ENCODE measurements at regions not wholly inside any gene's neighbourhood (a gene's known extent, or its start where the extent isn't known, plus 50 kb on each side); places are given as distances from the start of the nearest gene placed in this dataset.
"Not testable (repeated sequence)": the region's sequence is repeated elsewhere in the genome, so short reads cannot be mapped to it uniquely, and the experiment has no call there.

- Histone ChIP-seq H3K9me3 (ENCODE audit: control insufficient read depth, insufficient read depth, low read length) (no peaks in the 10 kb centered on the region), H3K27me3 (ENCODE audit: control insufficient read depth, insufficient read depth, low read length) (no peaks in the 10 kb centered on the region), H3K4me1 (ENCODE audit: control insufficient read depth, insufficient read depth, low read length) (no peaks in the 10 kb centered on the region), H3K27ac (ENCODE audit: low read length) (no peak overlapping the region), H3K36me3 (ENCODE audit: control insufficient read depth, insufficient read depth, low read length) (no peaks in the 10 kb centered on the region), H3K4me3 (ENCODE audit: low read length) (no peak overlapping the region)
- peaks cover 0 to 3% of the 10 kb centered on the region in 2 donors for H3K27me3 Mint-ChIP-seq (ENCODE audit: low read depth in 2 of 2)
- 83% methylated on average over 3 of the region's 3 CpGs for WGBS (ENCODE audit: insufficient coverage)
- intact Hi-C loops (cut with micrococcal nuclease) = no loop called here
- H3K9me3 Mint-ChIP-seq = no peaks in the 10 kb centered on the region
- ATAC-seq (no peak), DNase-seq (no peak)
- H3K27ac Mint-ChIP-seq = no peak overlapping the region
- TF ChIP-seq CTCF (IDR thresholded peaks at IDR 0.05) = no peak
- H3K4me3 Mint-ChIP-seq = no peak overlapping the region
- H3K36me3 Mint-ChIP-seq = no peaks in the 10 kb centered on the region
- no peaks in the 10 kb centered on the region for H3K4me1 Mint-ChIP-seq
Observed at GRCh38 chr11:116325247-116325646, 447.5 kb downstream of the BUD13 start.

GRCh38 chr11:116324077-116324476 lies 448.7 kb downstream of the BUD13 start:
- H3K4me3 Mint-ChIP-seq; H3K27me3 Mint-ChIP-seq (ENCODE audit: low read depth in 2 of 2): not testable (repeated sequence)
- 98% methylated on average over 6 of the region's 6 CpGs for WGBS (ENCODE audit: insufficient coverage)

GRCh38 chr11:116317212-116317611 lies 455.6 kb downstream of the BUD13 start:
- H3K36me3 ChIP-seq (ENCODE audit: control insufficient read depth, insufficient read depth, low read length) = no peaks in the 10 kb centered on the region
- H3K9me3 ChIP-seq (ENCODE audit: control insufficient read depth, insufficient read depth, low read length) = no peaks in the 10 kb centered on the region
- ATAC-seq (no peak), DNase-seq (no peak)
- no peaks in the 10 kb centered on the region for H3K27me3 ChIP-seq (ENCODE audit: control insufficient read depth, insufficient read depth, low read length)
- H3K27ac ChIP-seq (ENCODE audit: low read length) = no peak overlapping the region
- H3K27me3 Mint-ChIP-seq (ENCODE audit: low read depth in 2 of 2) = peaks cover 20 to 29% of the 10 kb centered on the region in 2 donors
- no peak overlapping the region for H3K4me3 ChIP-seq (ENCODE audit: low read length)
- TF ChIP-seq CTCF (IDR thresholded peaks at IDR 0.05) = no peak
- H3K4me1 ChIP-seq (ENCODE audit: control insufficient read depth, insufficient read depth, low read length) = no peaks in the 10 kb centered on the region
- WGBS (ENCODE audit: insufficient coverage) = 67% methylated on average over 2 of the region's 3 CpGs
- H3K4me3 Mint-ChIP-seq = no peak overlapping the region
- H3K27ac Mint-ChIP-seq = no peak overlapping the region
- H3K36me3 Mint-ChIP-seq = no peaks in the 10 kb centered on the region
- intact Hi-C loops (cut with micrococcal nuclease) = no loop called here
- no peaks in the 10 kb centered on the region for H3K9me3 Mint-ChIP-seq
- no peaks in the 10 kb centered on the region for H3K4me1 Mint-ChIP-seq

More at GRCh38 chr11:116324077-116324476, 448.7 kb downstream of the BUD13 start:
- H3K27me3 ChIP-seq (ENCODE audit: control insufficient read depth, insufficient read depth, low read length); ATAC-seq; H3K36me3 Mint-ChIP-seq; H3K36me3 ChIP-seq (ENCODE audit: control insufficient read depth, insufficient read depth, low read length); H3K4me1 ChIP-seq (ENCODE audit: control insufficient read depth, insufficient read depth, low read length); H3K9me3 ChIP-seq (ENCODE audit: control insufficient read depth, insufficient read depth, low read length); intact Hi-C loops (cut with micrococcal nuclease); DNase-seq; H3K4me1 Mint-ChIP-seq; H3K27ac ChIP-seq (ENCODE audit: low read length); H3K4me3 ChIP-seq (ENCODE audit: low read length); H3K27ac Mint-ChIP-seq; H3K9me3 Mint-ChIP-seq: not testable (repeated sequence)

- no peak for DNase-seq
- Mint-ChIP-seq H3K27me3 (ENCODE audit: low read depth in 2 of 2) (peaks cover 29 to 39% of the 10 kb centered on the region in 2 donors), H3K36me3 (no peaks in the 10 kb centered on the region), H3K4me3 (no peak overlapping the region), H3K27ac (no peak overlapping the region), H3K9me3 (no peaks in the 10 kb centered on the region), H3K4me1 (no peaks in the 10 kb centered on the region)
- intact Hi-C loops (cut with micrococcal nuclease) = no loop called here
- Histone ChIP-seq H3K36me3 (ENCODE audit: control insufficient read depth, insufficient read depth, low read length) (no peaks in the 10 kb centered on the region), H3K27me3 (ENCODE audit: control insufficient read depth, insufficient read depth, low read length) (no peaks in the 10 kb centered on the region), H3K4me1 (ENCODE audit: control insufficient read depth, insufficient read depth, low read length) (no peaks in the 10 kb centered on the region), H3K27ac (ENCODE audit: low read length) (no peak overlapping the region), H3K4me3 (ENCODE audit: low read length) (no peak overlapping the region), H3K9me3 (ENCODE audit: control insufficient read depth, insufficient read depth, low read length) (no peaks in the 10 kb centered on the region)
- TF ChIP-seq CTCF (IDR thresholded peaks at IDR 0.05) = no peak
- no peak for ATAC-seq
Observed at GRCh38 chr11:116314006-116314405, 458.8 kb downstream of the BUD13 start.
